GM18507 (cell line): ENCODE measurements at regions not wholly inside any gene's neighbourhood (a gene's known extent, or its start where the extent isn't known, plus 50 kb on each side); places are given as distances from the start of the nearest gene placed in this dataset.

ENCODE experiments used
- DNase-seq: peaks from one replicate; pipeline ENCODE4 v3.0.0; 2011; ENCODE audit warnings: low read depth; ENCODE audit not compliant: insufficient read length; ENCODE audit errors: extremely low spot score
- FAIRE-seq: peaks from 2 replicates; lab custom pipeline; 2011; peaks lifted over from hg19 to GRCh38; lab: Jason Lieb, UNC

DNA sequence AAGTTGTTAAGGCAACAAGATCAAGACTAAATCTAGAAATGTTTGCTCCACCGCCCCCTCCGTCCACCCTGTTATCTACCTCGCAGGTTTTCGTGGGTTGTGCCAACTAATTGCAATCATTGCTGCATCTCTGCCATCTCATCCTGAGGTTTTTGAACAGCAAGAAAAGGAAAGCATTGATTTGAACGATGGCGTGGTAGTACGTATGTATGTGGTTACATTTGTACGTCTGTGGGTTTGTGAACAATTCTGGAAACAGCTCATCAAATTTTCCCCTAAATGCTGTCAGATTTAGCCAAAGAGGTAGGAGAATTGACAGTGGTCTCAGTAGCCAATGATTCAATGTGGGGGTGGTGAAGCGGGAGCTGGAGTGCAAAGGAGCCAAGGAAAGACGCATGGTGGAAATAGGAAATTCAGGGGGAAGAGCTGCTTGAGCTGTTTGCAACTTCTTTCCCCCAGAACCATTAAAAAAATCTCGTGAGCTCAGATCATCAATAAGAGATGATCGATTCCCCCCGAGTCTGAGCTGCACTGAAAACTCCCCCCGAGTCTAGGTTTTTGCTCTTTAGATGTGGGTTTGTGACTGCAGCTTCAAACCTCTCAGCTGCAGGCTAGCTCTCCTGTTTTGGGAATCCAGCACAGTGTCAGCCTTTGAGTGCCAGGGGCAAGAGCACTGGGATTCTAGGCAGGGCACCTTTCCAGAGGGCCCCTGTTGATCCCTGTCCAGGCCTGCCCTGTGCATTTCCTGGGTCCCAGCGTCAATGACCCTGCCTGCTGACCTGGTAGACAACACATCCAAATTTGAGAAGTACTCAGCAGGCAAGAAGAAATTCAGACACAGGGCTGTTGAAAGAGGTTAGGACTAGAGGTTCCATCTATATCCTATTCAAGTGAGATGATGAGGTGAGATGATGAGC, 72.6 kb upstream of the LY86 start:
- DNase-seq (no peak), FAIRE-seq (peak; percentile 66)

DNA sequence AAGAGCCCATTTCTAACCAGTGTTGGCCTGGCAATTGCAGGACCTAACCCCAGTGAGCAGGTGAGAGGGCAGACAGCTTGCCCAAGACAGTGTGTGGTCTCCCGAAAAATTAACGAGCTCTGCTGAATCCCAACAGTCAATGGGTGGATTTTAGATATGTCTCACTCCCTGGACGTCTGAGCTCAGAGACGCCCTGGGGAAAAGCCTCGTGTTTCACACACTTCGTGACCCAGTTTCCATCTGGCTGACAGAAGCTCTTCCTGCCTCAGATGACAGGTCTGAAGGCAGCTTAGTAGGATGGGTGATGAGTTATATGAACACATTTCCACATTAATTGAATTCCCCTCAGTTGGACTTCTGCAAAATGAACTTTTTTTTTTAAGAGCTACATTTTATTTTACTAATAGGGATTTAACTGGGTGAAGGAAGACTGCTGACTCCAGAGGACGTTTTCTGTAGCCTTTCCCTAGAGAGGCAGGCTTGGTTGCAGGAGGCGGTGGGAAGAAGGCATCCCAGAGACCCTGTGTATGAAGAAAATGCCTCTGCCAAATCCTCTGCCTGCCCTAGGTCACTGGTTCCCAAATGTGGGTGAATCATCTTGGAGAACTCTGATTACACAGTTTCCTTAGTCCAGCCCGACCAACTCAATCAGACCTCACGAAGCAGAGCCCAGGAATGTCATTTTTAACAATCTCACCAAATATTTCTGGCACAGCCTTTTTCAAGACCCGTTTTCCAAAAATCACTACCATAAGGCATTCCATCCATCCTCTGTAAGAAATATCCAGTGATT, 71.7 kb upstream of the LY86 start:
- FAIRE-seq (no peak), DNase-seq (no peak)

DNA sequence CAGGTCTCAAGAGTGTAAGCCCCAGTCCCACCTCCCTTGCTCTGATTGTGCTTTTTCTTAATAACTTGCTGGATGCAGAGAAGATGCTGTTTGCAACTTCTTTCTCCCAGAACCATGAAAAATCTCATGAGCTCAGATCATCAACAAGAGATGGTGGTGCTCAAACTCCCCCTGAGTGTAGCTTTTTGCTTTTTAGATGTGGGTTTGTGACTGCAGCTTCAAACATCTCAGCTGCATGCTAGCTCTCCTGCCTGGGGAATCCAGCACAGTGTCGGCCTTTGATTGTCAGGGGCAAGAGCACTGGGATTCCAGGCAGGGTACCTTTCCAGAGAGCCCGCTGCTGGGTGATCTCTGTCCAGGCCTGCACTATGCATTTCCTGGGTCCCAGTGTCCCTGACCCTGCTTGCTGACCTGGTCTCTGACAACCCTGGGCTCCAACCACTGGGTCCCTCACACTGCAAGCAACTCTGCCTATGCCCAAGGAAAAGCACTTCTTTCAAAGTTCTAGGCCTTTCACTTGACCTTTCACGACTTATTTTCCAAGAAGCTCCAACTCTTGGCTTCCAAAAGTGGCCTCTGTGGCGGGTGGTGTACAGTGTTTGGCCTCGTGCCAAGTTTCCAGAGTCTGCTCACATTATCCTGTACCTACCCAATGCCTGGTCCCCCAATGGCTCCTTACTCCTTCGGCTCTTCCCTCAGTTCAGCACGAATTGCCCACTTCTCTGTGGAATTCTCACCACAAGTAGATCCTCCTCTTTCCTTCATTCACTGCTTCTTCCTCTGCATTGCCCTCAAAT, 69.7 kb upstream of the LY86 start:
- no peak for FAIRE-seq
- no peak for DNase-seq

DNA sequence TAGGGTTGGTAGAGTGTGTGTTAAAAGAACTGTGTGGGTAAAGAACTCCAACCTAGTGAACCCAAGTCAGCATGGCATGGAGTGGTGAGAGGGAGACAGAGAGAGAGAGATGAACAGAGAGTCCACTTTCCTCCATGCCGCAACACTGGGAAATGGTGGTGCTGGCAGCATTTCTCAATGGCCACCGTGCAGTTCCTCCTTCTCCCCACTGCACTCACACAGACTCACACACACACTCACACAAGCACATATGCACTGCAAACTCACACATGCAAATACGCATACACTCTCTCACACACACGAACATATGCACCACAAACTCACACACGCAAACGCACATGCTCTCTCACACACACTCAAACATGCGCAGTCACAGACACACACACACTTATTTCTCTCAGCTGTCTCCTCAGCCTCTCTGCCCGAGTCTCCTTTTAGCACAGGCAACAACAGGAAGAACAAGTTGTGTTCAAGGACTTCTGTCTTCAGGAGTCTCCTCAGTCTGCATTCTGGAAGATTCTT, 66.5 kb upstream of the LY86 start:
- no peak for FAIRE-seq
- DNase-seq, result no peak

GRCh38 chr6:6522709-6523108, 65.8 kb upstream of the LY86 start:
- FAIRE-seq (no peak), DNase-seq (no peak)

GRCh38 chr6:6524951-6525350, 63.6 kb upstream of the LY86 start:
- DNase-seq (no peak), FAIRE-seq (no peak)

GRCh38 chr6:6525933-6526332, 62.6 kb upstream of the LY86 start:
- DNase-seq (no peak), FAIRE-seq (no peak)

DNA sequence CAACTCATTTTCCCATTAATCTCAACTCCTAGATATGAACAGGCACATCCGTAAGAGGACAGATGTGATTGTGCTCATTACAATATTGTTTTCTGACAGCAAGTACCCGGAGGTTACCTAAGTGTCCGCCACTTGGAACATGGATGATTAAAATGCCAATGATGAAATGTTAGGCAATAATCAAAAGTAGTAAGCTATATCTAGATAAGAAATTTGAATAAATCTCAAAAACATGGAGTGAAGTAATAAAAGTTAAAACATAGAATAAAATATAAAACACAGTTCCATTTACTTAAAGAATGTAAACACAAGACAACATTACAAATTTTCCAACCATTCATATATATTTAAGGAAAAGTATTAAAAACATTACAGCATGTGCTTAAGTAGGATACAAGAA, 59.2 kb upstream of the LY86 start:
- no peak for FAIRE-seq
- DNase-seq, result no peak

GRCh38 chr6:6533176-6533575, 55.3 kb upstream of the LY86 start:
- FAIRE-seq (no peak), DNase-seq (no peak)

- no peak for DNase-seq
- FAIRE-seq, result no peak
Measured at GRCh38 chr6:6534399-6534798, 54.1 kb upstream of the LY86 start.

DNA sequence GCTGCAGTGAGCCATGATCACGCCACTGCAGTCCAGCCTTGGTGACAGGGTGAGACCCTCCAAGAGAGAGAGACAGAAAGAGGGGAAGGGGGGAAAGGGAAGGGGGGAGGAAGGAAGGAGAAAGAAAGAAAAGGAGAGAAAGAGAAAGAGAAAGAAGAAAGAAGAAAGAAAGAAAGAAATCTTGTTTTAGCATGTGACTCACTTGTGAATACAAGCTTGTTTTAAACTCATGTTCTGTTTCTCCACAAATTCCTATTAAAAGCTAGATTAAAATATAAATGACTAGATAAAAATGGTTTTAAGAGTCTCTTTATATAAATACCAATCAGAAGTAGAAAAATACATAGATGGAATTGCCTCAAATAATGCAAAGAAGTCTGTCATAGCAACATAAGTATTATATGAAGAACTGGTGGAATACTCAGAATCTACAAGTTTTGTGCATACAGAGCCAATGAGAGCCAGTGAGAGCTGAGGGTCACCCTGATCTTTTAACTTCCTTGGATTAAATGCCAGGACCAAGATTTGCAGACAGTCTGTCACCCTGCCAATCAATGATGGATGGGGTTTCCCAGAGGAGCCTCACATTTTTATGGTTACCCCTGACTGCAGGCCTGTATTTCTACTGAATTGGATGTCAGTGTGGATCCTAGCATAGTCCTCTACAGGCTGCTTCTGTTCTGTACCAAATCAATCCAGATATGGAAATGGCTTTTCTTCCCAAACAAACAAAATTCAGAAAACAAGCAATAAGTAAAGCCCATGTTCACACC, 50.8 kb upstream of the LY86 start:
- no peak for DNase-seq
- FAIRE-seq, result no peak

GRCh38 chr6:6538261-6538660, 50.3 kb upstream of the LY86 start:
- no peak for DNase-seq
- FAIRE-seq, result no peak
